ENCODE measurements at regions not wholly inside any gene's neighbourhood (a gene's known extent, or its start where the extent isn't known, plus 50 kb on each side); places are given as distances from the start of the nearest gene placed in this dataset.

DNA sequence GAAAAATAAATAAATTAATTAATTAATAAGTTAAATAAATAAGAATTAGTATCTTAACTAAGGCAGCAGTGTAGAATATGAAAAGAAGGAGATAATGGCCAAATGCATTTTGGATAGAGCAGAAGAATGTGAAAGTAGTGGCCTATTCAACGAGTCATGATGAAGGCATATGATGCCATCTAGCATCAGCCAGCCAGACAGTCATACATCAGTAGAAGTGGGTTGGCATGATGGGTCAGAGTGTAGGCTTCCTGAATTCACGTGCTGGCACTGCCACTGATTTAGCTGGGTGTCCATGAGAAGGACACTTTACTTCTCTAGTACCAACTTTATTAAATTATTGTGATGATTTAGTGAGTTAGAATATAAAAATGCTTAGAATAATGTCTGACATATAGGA is 256.1 kb upstream of the ARPP21 start:
- H3K27me3 ChIP-seq (ENCODE audit: control insufficient read depth, insufficient read depth): no peaks in the 10 kb centered on the region
- intact Hi-C loops (cut with DNase I): no loop called here
- DNase-seq: no peak
- H3K9me3 ChIP-seq (ENCODE audit: control insufficient read depth, low read length): no peaks in the 10 kb centered on the region
- no peak for ATAC-seq
- peaks cover 1% of the 10 kb centered on the region for H3K4me1 ChIP-seq (ENCODE audit: control insufficient read depth, insufficient read depth, low read length)
- WGBS: 88% methylated on average over 2 of the region's 2 CpGs
- H3K4me3 ChIP-seq (ENCODE audit: low read length): no peak overlapping the region
- H3K27ac ChIP-seq (ENCODE audit: low read length): no peak overlapping the region

DNA sequence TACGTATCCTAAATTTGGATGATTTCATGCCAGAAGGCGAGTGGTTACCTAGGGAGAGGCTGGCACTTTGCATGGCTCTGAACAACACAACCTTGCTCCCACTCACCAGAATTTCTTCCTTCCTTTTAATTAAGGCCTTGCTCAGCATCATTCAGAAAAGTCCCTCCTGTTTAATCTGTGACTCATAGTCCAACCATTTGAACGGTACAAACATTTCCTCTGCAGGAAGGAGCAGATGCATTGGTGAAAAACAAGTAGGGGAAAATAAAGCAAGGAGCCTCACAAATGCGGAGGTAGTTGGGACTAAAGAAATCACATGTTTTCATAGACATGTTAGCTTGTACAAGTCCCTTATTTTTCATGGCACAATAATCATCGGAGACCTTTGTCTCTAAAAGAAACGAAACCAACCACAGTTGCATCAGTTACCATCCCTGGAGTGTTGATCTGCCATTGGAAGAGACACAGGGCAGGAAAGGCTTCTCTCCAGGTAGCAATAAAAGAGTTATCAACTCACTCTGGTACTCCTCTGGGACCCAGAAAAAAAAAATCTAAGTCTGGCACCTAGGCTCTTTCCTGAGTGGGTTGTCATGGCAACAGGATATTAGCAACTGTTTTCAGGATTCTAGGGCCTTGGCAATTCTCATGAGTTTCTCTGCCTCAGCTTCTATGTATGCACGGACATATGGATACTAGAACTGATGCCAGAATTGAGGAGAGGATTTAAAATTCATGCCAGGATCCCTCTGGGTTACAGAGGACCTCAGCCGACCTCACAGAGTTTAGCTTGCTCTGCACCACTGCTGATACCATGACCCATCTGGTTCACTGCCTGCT is 255.4 kb upstream of the ARPP21 start:
- intact Hi-C loops (cut with DNase I): no loop called here
- Histone ChIP-seq H3K4me1 (ENCODE audit: control insufficient read depth, insufficient read depth, low read length) (peaks cover 1% of the 10 kb centered on the region), H3K4me3 (ENCODE audit: low read length) (no peak overlapping the region), H3K27me3 (ENCODE audit: control insufficient read depth, insufficient read depth) (no peaks in the 10 kb centered on the region), H3K27ac (ENCODE audit: low read length) (no peak overlapping the region), H3K9me3 (ENCODE audit: control insufficient read depth, low read length) (no peaks in the 10 kb centered on the region)
- ATAC-seq: no peak
- no peak for DNase-seq
- 54% methylated on average over 8 of the region's 8 CpGs for WGBS

DNA sequence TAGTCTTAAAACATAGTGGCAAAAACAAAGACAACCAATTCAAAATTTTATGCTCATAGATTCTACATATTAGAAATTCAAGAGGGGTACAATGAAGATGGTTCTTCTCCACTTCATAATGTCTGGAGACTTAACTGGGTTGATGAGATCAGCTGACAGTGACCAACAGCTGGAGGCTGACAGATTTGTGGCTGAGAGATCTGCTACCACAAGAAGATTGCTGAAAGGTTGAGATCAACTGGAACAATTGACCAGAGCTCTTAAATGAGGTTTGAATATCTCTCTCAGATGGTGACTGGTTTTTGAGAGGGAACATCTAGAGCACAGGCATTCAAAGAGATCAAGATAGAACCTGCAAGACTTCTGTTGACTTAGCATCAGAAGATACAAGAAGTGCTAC is 254.1 kb upstream of the ARPP21 start:
- no peak overlapping the region for H3K4me3 ChIP-seq (ENCODE audit: low read length)
- peaks cover 1% of the 10 kb centered on the region for H3K4me1 ChIP-seq (ENCODE audit: control insufficient read depth, insufficient read depth, low read length)
- intact Hi-C loops (cut with DNase I): no loop called here
- H3K27me3 ChIP-seq (ENCODE audit: control insufficient read depth, insufficient read depth): no peaks in the 10 kb centered on the region
- DNase-seq (no peak), ATAC-seq (no peak)
- H3K9me3 ChIP-seq (ENCODE audit: control insufficient read depth, low read length): no peaks in the 10 kb centered on the region
- no peak overlapping the region for H3K27ac ChIP-seq (ENCODE audit: low read length)

DNA sequence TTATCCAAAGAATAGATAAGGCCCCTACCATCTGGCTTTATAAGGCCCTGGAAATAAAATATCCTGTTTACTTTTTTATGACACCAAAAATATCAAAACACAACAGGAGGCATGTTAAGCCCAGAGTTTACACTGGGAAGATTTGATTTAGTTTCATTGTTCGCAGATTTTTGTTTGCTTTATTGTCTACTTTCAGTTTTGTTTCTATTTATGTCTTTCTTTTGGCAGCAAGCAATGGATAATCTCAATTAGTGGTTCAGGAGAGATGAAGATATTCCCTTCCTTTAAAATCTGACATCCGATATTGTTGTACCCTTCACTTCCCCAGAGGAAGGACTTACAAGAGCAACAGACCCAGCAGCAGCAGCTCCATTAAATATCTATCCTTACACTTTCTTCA is 249.4 kb upstream of the ARPP21 start:
- ATAC-seq: no peak
- WGBS: 20% methylated on average over 2 of the region's 2 CpGs
- Histone ChIP-seq H3K9me3 (ENCODE audit: control insufficient read depth, low read length) (no peaks in the 10 kb centered on the region), H3K27me3 (ENCODE audit: control insufficient read depth, insufficient read depth) (no peaks in the 10 kb centered on the region), H3K27ac (ENCODE audit: low read length) (no peak overlapping the region), H3K4me3 (ENCODE audit: low read length) (no peak overlapping the region), H3K4me1 (ENCODE audit: control insufficient read depth, insufficient read depth, low read length) (no peaks in the 10 kb centered on the region)
- DNase-seq: no peak
- intact Hi-C loops (cut with DNase I): no loop called here

DNA sequence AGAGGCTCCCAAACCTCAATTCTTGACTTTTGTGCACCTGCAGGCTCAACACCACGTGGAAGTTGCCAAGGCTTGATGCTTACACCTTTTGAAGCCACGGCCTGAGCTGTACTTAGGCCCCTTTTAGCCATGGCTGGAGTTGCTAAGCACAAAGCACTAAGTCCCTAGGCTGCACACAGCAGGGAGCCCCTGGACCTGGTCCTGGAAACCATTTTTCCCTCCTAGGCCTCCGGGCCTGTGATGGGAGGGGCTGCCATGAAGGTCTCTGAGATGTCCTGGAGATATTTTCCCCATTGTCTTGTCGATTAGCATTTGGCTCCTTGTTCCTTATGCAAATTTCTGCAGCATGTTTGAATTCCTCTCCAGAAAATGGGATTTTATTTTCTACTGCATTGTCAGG is 247.1 kb upstream of the ARPP21 start:
- Histone ChIP-seq H3K4me1 (ENCODE audit: control insufficient read depth, insufficient read depth, low read length) (no peaks in the 10 kb centered on the region), H3K27me3 (ENCODE audit: control insufficient read depth, insufficient read depth) (no peaks in the 10 kb centered on the region), H3K27ac (ENCODE audit: low read length) (no peak overlapping the region), H3K9me3 (ENCODE audit: control insufficient read depth, low read length) (no peaks in the 10 kb centered on the region), H3K4me3 (ENCODE audit: low read length) (no peak overlapping the region)
- DNase-seq (no peak), ATAC-seq (no peak)
- 62% methylated on average over 4 of the region's 4 CpGs for WGBS
- intact Hi-C loops (cut with DNase I): no loop called here

DNA sequence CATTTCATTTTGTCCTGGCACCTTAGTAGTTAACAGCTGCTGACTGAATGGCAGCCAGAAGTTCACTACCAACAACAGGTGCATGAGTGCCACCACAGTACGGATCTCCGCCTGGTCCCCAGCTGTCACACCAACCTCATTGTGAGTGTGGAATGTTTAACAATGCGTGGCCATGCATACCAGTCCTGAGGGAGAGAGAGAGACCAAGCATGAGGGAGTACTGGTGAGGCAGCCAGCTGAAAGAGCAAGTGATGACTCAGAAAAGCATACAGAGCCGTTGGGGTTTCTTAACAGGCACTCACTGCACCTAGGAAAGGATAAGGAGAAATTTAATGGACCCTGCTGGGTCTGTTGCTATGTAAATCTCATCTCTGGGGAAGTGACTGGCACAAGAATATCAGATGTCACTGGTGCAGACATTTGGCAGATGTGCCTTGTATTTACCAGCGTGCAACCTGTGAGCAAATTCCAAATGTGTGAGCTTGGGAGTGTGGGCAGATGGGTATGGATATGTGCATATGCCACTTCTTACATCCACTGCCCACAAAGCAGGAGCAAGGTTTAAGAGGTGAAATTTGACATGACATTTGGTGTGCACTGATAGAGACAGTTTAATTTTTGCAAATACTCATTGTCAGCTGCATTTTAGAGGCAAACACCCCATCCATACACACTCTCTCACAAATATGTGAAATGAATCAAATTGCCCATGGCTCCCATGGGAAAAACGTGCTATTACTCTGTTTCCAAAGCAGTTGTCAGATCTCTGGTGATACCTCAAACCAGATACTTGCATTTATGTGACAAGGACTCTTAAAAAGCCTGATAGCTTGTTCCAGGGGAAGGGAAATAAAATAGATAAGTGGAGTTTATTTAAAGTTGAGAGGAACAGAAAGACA is 245.2 kb upstream of the ARPP21 start:
- Histone ChIP-seq H3K27me3 (ENCODE audit: control insufficient read depth, insufficient read depth) (no peaks in the 10 kb centered on the region), H3K9me3 (ENCODE audit: control insufficient read depth, low read length) (no peaks in the 10 kb centered on the region), H3K27ac (ENCODE audit: low read length) (no peak overlapping the region), H3K4me1 (ENCODE audit: control insufficient read depth, insufficient read depth, low read length) (no peaks in the 10 kb centered on the region), H3K4me3 (ENCODE audit: low read length) (no peak overlapping the region)
- intact Hi-C loops (cut with DNase I): no loop called here
- WGBS: 48% methylated on average over 6 of the region's 6 CpGs
- ATAC-seq: no peak
- no peak for DNase-seq

DNA sequence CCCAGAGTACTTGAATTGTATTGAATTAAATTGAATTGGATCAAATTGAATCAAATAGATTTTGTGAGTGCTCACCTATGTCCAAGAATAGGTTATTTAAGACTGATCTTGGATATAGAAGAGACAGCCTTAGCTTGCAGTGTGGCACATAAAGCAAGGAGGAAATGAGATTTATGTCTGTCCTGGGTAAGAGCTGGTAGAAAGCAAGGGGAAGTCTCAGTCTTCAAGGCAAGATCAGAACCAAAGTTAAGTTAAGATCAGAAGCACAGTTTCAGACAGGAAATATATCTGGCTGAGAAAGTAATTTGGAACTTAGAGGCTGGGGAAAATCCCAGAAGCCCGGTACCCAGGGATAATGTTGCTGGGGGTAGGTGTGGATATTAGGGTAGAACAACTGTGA is 244.4 kb upstream of the ARPP21 start:
- intact Hi-C loops (cut with DNase I): no loop called here
- Histone ChIP-seq H3K9me3 (ENCODE audit: control insufficient read depth, low read length) (no peaks in the 10 kb centered on the region), H3K4me1 (ENCODE audit: control insufficient read depth, insufficient read depth, low read length) (no peaks in the 10 kb centered on the region), H3K27ac (ENCODE audit: low read length) (no peak overlapping the region), H3K4me3 (ENCODE audit: low read length) (no peak overlapping the region), H3K27me3 (ENCODE audit: control insufficient read depth, insufficient read depth) (no peaks in the 10 kb centered on the region)
- DNase-seq (no peak), ATAC-seq (no peak)
- 35% methylated on average over 1 of the region's 1 CpG for WGBS

DNA sequence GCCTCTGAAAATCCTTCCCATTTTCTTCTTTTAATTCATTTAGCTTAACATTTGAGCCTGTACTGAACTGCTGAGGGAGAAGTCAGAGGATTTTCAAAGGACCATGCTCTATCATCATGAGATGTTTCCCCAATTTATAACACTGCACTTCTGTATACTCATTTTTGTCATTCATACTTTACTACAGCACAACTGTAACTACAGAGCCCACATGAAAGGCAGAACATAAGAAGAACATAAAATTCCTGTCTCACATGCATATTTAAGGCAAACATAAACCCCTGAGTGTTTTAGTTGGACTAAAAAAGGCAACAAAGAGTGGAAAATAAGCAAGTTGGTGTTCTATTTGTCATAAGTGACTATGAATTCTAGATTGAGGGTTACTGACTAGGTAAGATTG is 237.7 kb upstream of the ARPP21 start:
- H3K27me3 ChIP-seq (ENCODE audit: control insufficient read depth, insufficient read depth): no peaks in the 10 kb centered on the region
- H3K27ac ChIP-seq (ENCODE audit: low read length): no peak overlapping the region
- DNase-seq: no peak

DNA sequence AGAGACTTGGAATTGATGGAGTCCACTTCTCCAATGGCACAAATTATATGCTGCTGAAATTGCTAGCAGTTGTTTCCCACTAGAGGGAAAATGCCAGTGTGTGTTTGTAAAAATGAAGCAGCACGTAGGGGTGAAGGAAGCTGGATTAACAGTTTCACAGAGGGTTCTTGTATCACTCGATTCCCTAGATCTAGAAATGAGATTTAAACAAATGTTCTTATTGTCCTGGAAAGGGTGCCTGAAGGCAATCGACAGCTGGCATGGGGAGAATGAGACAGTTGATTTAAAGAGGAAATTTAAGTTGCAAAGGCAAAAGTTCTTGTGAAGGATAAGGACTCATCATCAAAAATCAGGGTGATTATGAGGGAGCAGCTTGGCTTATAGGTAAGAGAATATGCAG is 234.8 kb upstream of the ARPP21 start:
- no peaks in the 10 kb centered on the region for H3K9me3 ChIP-seq (ENCODE audit: control insufficient read depth, low read length)
- WGBS: 80% methylated on average over 3 of the region's 3 CpGs
- no peaks in the 10 kb centered on the region for H3K27me3 ChIP-seq (ENCODE audit: control insufficient read depth, insufficient read depth)
- H3K4me3 ChIP-seq (ENCODE audit: low read length): no peak overlapping the region
- no peak overlapping the region for H3K27ac ChIP-seq (ENCODE audit: low read length)
- H3K4me1 ChIP-seq (ENCODE audit: control insufficient read depth, insufficient read depth, low read length): no peaks in the 10 kb centered on the region
- intact Hi-C loops (cut with DNase I): no loop called here
- ATAC-seq: no peak
- DNase-seq: no peak

More for the DNA sequence above, 237.7 kb upstream of the ARPP21 start:
- H3K4me3 ChIP-seq (ENCODE audit: low read length): no peak overlapping the region
- intact Hi-C loops (cut with DNase I): no loop called here
- H3K9me3 ChIP-seq (ENCODE audit: control insufficient read depth, low read length): no peaks in the 10 kb centered on the region
- ATAC-seq: no peak
- no peaks in the 10 kb centered on the region for H3K4me1 ChIP-seq (ENCODE audit: control insufficient read depth, insufficient read depth, low read length)

DNA sequence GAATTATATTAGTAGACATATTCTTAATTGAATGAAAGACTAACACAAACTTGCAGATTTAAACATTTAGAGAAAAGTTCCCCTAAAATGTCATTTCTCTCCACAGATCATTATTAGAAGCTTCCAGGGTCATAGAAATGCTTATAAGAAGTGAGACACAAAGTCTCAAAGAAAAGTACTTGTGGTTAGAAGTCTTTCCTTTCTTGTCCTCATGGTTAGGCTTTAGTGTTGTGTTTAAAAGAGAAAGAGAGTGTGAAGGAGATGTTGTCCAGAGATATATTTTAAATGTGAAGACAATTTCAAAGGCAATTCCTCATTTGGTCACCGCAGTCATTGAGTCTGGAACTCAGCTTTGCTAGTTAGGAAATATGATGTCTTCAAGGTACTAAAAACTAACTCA is 230.4 kb upstream of the ARPP21 start:
- Histone ChIP-seq H3K9me3 (ENCODE audit: control insufficient read depth, low read length) (no peaks in the 10 kb centered on the region), H3K27ac (ENCODE audit: low read length) (no peak overlapping the region), H3K27me3 (ENCODE audit: control insufficient read depth, insufficient read depth) (no peaks in the 10 kb centered on the region), H3K4me1 (ENCODE audit: control insufficient read depth, insufficient read depth, low read length) (no peaks in the 10 kb centered on the region), H3K4me3 (ENCODE audit: low read length) (no peak overlapping the region)
- no peak for ATAC-seq
- DNase-seq: no peak
- intact Hi-C loops (cut with DNase I): no loop called here
- 92% methylated on average over 1 of the region's 1 CpG for WGBS

DNA sequence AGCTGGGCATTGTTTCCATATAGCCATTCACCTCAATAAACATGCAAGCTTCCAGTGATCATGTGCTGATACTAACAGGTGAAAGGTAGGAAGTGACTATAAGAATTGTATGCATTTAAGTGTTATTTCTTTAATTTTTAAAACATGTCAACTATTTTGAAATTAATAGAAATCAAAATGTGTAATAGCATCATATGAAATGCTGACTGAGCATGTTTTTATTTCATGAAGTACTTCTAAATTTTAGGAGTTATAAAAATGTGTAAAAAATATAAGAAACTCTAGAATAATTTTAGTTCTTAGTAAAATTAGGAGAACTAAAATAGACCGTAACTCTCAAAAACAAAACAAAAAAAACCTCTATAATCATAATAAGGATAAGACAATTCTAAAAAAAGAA is 229.3 kb upstream of the ARPP21 start:
- intact Hi-C loops (cut with DNase I): no loop called here
- Histone ChIP-seq H3K4me3 (ENCODE audit: low read length) (no peak overlapping the region), H3K27ac (ENCODE audit: low read length) (no peak overlapping the region), H3K4me1 (ENCODE audit: control insufficient read depth, insufficient read depth, low read length) (no peaks in the 10 kb centered on the region), H3K9me3 (ENCODE audit: control insufficient read depth, low read length) (no peaks in the 10 kb centered on the region), H3K27me3 (ENCODE audit: control insufficient read depth, insufficient read depth) (no peaks in the 10 kb centered on the region)
- DNase-seq (no peak), ATAC-seq (no peak)
- 92% methylated on average over 1 of the region's 1 CpG for WGBS

Data from right cardiac atrium (tissue), 5 donors.